HCT116 (cell line): ENCODE measurements at regions not wholly inside any gene's neighbourhood (a gene's known extent, or its start where the extent isn't known, plus 50 kb on each side); places are given as distances from the start of the nearest gene placed in this dataset.

Source experiments
- CEBPB ChIP-seq: IDR thresholded peaks from 2 replicates; pipeline ENCODE4 v1.6.1; 2012; ENCODE audit warnings: low read depth
- EZH2 ChIP-seq: fragments of 200-600 bp; sonication (generic); IDR thresholded peaks from 2 replicates; pipeline ENCODE4 v1.6.1; 2017; ENCODE audit warnings: antibody characterized with exemption, mixed run types
- EZH2phosphoT487 ChIP-seq: fragments of 200-600 bp; IDR thresholded peaks from 2 replicates; pipeline ENCODE4 v1.6.1; 2018; ENCODE audit warnings: antibody characterized with exemption, borderline replicate concordance
- JUND ChIP-seq: IDR thresholded peaks from 2 replicates; pipeline ENCODE4 v1.6.1; 2012
- POLR2A ChIP-seq: IDR thresholded peaks from 2 replicates; pipeline ENCODE4 v1.7.0; 2011; ENCODE audit warnings: borderline replicate concordance; ENCODE audit not compliant: insufficient read depth, insufficient read length; ENCODE audit errors: extremely low read depth
- POLR2AphosphoS5 ChIP-seq: IDR thresholded peaks from 2 replicates; pipeline ENCODE4 v1.6.1; 2011; ENCODE audit warnings: mild to moderate bottlenecking, low read depth, low read length, moderate library complexity
- RAD21 ChIP-seq: IDR thresholded peaks from 2 replicates; pipeline ENCODE4 v1.6.1; 2012; ENCODE audit warnings: low read depth, mild to moderate bottlenecking
- SP1 ChIP-seq: IDR thresholded peaks from 2 replicates; pipeline ENCODE4 v1.6.1; 2012; ENCODE audit warnings: low read depth
- YY1 ChIP-seq: IDR thresholded peaks from 2 replicates; pipeline ENCODE4 v1.6.1; 2011; ENCODE audit warnings: low read length, low read depth, moderate library complexity, mild to moderate bottlenecking; ENCODE audit not compliant: insufficient replicate concordance; ENCODE audit errors: extremely low read depth
- ZNF274 ChIP-seq: fragments of 200-500 bp; sonication (Bioruptor generic); IDR thresholded peaks from 2 replicates; pipeline ENCODE4 v1.6.1; 2014; ENCODE audit warnings: mild to moderate bottlenecking, low read depth, low read length, inconsistent platforms
- TF ChIP-seq, protein P1 (sequence below), 3 experiments: fragments of 200-600 bp in 1 of 3; sonication (generic) in 1 of 3; IDR thresholded peaks in 2 of 3; conservative IDR thresholded peaks in 1 of 3; 2 replicates each; pipeline ENCODE4 v1.5.1; 2012 to 2017; ENCODE audit warnings: low read depth in 2 of 3, low read length in 2 of 3, antibody characterized with exemption in 1 of 3, borderline replicate concordance in 1 of 3, control low read depth in 1 of 3, mild to moderate bottlenecking in 1 of 3, mixed read lengths in 1 of 3, mixed run types in 1 of 3, moderate library complexity in 1 of 3; ENCODE audit not compliant: insufficient read depth in 1 of 3
- TF ChIP-seq, protein P2 (sequence below): IDR thresholded peaks from 2 replicates; pipeline ENCODE4 v1.6.1; 2012

DNA sequence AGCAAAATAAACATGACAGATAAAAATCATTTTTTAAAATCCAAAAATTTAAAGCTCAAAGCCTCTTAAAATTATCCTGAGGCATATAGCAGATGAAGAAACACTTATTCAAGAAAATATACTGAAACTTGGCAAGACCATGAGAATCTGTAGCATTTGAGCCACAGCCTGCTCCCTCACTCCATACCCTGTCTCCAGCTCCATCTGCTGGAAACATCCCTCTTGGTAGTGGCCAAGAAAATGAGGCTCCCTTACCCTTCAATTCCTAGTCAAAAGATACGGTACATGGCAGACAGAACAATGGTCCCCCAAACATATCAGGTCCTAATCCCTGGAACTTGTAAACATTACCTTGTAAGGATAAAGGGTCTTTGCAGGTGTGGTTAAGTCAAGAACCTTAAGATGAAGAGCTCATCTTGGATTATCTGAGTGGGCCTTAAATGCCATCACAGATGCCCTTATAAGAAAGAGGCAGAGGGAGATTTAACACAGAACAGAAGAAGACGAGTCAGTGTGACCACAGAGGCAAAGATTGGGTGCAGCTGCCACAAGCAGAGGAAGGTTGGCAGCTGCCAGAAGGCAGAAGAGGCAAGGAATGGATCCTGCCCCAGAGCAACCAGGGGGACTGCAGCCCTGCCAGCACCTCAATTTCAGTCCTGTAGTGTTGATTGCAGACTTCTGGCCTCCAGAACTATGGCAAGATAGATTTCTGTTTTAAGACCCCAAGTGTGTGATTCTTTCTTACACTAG, 149.4 kb downstream of the ZNF248 start:
- TF ChIP-seq, protein P1, sequence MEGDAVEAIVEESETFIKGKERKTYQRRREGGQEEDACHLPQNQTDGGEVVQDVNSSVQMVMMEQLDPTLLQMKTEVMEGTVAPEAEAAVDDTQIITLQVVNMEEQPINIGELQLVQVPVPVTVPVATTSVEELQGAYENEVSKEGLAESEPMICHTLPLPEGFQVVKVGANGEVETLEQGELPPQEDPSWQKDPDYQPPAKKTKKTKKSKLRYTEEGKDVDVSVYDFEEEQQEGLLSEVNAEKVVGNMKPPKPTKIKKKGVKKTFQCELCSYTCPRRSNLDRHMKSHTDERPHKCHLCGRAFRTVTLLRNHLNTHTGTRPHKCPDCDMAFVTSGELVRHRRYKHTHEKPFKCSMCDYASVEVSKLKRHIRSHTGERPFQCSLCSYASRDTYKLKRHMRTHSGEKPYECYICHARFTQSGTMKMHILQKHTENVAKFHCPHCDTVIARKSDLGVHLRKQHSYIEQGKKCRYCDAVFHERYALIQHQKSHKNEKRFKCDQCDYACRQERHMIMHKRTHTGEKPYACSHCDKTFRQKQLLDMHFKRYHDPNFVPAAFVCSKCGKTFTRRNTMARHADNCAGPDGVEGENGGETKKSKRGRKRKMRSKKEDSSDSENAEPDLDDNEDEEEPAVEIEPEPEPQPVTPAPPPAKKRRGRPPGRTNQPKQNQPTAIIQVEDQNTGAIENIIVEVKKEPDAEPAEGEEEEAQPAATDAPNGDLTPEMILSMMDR (IDR thresholded peaks at IDR 0.05 in 2 of 3, conservative IDR thresholded peaks at IDR 0.05 in 1 of 3; ENCODE audit: borderline replicate concordance in 1 of 3, insufficient read depth in 1 of 3, low read depth in 2 of 3, low read length in 2 of 3), result no peak
- TF ChIP-seq EZH2phosphoT487, result no peak
- TF ChIP-seq YY1, result no peak
- TF ChIP-seq EZH2, result no peak
- no peak for TF ChIP-seq RAD21
- TF ChIP-seq, protein P2, sequence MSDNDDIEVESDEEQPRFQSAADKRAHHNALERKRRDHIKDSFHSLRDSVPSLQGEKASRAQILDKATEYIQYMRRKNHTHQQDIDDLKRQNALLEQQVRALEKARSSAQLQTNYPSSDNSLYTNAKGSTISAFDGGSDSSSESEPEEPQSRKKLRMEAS, result no peak
- TF ChIP-seq ZNF274, result no peak
- TF ChIP-seq JUND, result no peak
- TF ChIP-seq POLR2A, result no peak
- no peak for TF ChIP-seq SP1
- no peak for TF ChIP-seq CEBPB
- TF ChIP-seq POLR2AphosphoS5, result no peak
